Type B pancreatic cell (in vitro differentiated cells): ENCODE measurements at regions not wholly inside any gene's neighbourhood (a gene's known extent, or its start where the extent isn't known, plus 50 kb on each side); places are given as distances from the start of the nearest gene placed in this dataset.

Experiments
- DNase-seq: peaks from one replicate; pipeline ENCODE4 v3.0.0; 2021; ENCODE audit warnings: mixed read lengths; ENCODE audit not compliant: unreplicated experiment; ENCODE audit errors: extremely low spot score
- H3K27ac Mint-ChIP-seq: 2 replicates; pipeline ENCODE4 v1.8.0; 2021; ENCODE audit warnings: mild to moderate bottlenecking, mixed read lengths
- H3K27me3 Mint-ChIP-seq: 2 replicates; pipeline ENCODE4 v1.8.0; 2021; ENCODE audit warnings: mixed read lengths
- H3K36me3 Mint-ChIP-seq: 2 replicates; pipeline ENCODE4 v1.8.0; 2021; ENCODE audit warnings: mixed read lengths
- H3K4me1 Mint-ChIP-seq: one replicate; pipeline ENCODE4 v1.8.0; 2021; ENCODE audit warnings: mixed read lengths; ENCODE audit not compliant: unreplicated experiment
- H3K4me3 Mint-ChIP-seq: 2 replicates; pipeline ENCODE4 v1.8.0; 2021; ENCODE audit warnings: mild to moderate bottlenecking, mixed read lengths
- H3K9me3 Mint-ChIP-seq: 2 replicates; pipeline ENCODE4 v1.8.0; 2021; ENCODE audit warnings: mixed read lengths
- CTCF ChIP-seq: fragments of 200-600 bp; sonication (generic); conservative IDR thresholded peaks from 2 replicates; pipeline ENCODE4 v1.5.0; 2021; ENCODE audit warnings: antibody characterized with exemption, mild to moderate bottlenecking

GRCh38 chr21:14876524-14876840 lies 188.3 kb downstream of the NRIP1 start:
- peak overlapping the region; percentile 58 for H3K27ac Mint-ChIP-seq
- H3K36me3 Mint-ChIP-seq: peaks cover 4% of the 10 kb centered on the region
- H3K27me3 Mint-ChIP-seq: no peaks in the 10 kb centered on the region
- no peak for TF ChIP-seq CTCF
- H3K4me1 Mint-ChIP-seq: peaks cover 53% of the 10 kb centered on the region
- no peak for DNase-seq
- H3K4me3 Mint-ChIP-seq: peak overlapping the region; percentile 3
- peaks cover 3% of the 10 kb centered on the region for H3K9me3 Mint-ChIP-seq

GRCh38 chr21:14875704-14876523 lies 188.9 kb downstream of the NRIP1 start:
- H3K27ac Mint-ChIP-seq: peak overlapping the region; percentile 58
- no peaks in the 10 kb centered on the region for H3K27me3 Mint-ChIP-seq
- H3K4me1 Mint-ChIP-seq: peaks cover 59% of the 10 kb centered on the region

GRCh38 chr21:14875186-14875585 lies 189.6 kb downstream of the NRIP1 start:
- DNase-seq: no peak
- Mint-ChIP-seq H3K4me3 (no peak overlapping the region), H3K27ac (peak overlapping the region; percentile 32), H3K36me3 (no peaks in the 10 kb centered on the region), H3K27me3 (no peaks in the 10 kb centered on the region), H3K9me3 (peaks cover 8% of the 10 kb centered on the region), H3K4me1 (peaks cover 66% of the 10 kb centered on the region)
- TF ChIP-seq CTCF: no peak

More at GRCh38 chr21:14875704-14876523, 188.9 kb downstream of the NRIP1 start:
- Mint-ChIP-seq H3K36me3 (peaks cover 2% of the 10 kb centered on the region), H3K9me3 (peaks cover 3% of the 10 kb centered on the region), H3K4me3 (peak overlapping the region; percentile 3)
- no peak for TF ChIP-seq CTCF
- no peak for DNase-seq

GRCh38 chr21:14874379-14874778 lies 190.4 kb downstream of the NRIP1 start:
- Mint-ChIP-seq H3K9me3 (peaks cover 8% of the 10 kb centered on the region), H3K27me3 (no peaks in the 10 kb centered on the region), H3K4me3 (peak overlapping the region; percentile 12), H3K36me3 (no peaks in the 10 kb centered on the region), H3K27ac (peak overlapping the region; percentile 50), H3K4me1 (peaks cover 72% of the 10 kb centered on the region)
- no peak for DNase-seq
- no peak for TF ChIP-seq CTCF

- H3K9me3 Mint-ChIP-seq: peaks cover 5% of the 10 kb centered on the region
- no peak for TF ChIP-seq CTCF
- DNase-seq: no peak
- H3K27ac Mint-ChIP-seq: no peak overlapping the region
- H3K27me3 Mint-ChIP-seq: no peaks in the 10 kb centered on the region
- H3K4me1 Mint-ChIP-seq: peaks cover 66% of the 10 kb centered on the region
- H3K36me3 Mint-ChIP-seq: no peaks in the 10 kb centered on the region
- peak overlapping the region; percentile 2 for H3K4me3 Mint-ChIP-seq
Observed at GRCh38 chr21:14871861-14872260, 192.9 kb downstream of the NRIP1 start.

- DNase-seq: no peak
- peaks cover 5% of the 10 kb centered on the region for H3K9me3 Mint-ChIP-seq
- peaks cover 64% of the 10 kb centered on the region for H3K4me1 Mint-ChIP-seq
- H3K4me3 Mint-ChIP-seq: peak overlapping the region; percentile 60
- no peaks in the 10 kb centered on the region for H3K36me3 Mint-ChIP-seq
- no peaks in the 10 kb centered on the region for H3K27me3 Mint-ChIP-seq
- no peak for TF ChIP-seq CTCF
- H3K27ac Mint-ChIP-seq: peak overlapping the region; percentile 65
Observed at GRCh38 chr21:14870853-14871149, 194.0 kb downstream of the NRIP1 start.
